DND-41 (cell line): ENCODE measurements at regions not wholly inside any gene's neighbourhood (a gene's known extent, or its start where the extent isn't known, plus 50 kb on each side); places are given as distances from the start of the nearest gene placed in this dataset.

Experiments used
- EZH2 ChIP-seq: IDR thresholded peaks from 3 replicates; pipeline ENCODE4 v1.6.1; 2012; ENCODE audit warnings: borderline replicate concordance, low read depth, mild to moderate bottlenecking, moderate library complexity, low read length, inconsistent platforms; ENCODE audit not compliant: severe bottlenecking
- TF ChIP-seq, protein P1 (sequence below): IDR thresholded peaks from 2 replicates; pipeline ENCODE4 v1.5.1; 2012; ENCODE audit warnings: borderline replicate concordance, low read length, moderate library complexity, mild to moderate bottlenecking; ENCODE audit not compliant: poor library complexity, severe bottlenecking; ENCODE audit errors: extremely low read depth

- TF ChIP-seq, protein P1, sequence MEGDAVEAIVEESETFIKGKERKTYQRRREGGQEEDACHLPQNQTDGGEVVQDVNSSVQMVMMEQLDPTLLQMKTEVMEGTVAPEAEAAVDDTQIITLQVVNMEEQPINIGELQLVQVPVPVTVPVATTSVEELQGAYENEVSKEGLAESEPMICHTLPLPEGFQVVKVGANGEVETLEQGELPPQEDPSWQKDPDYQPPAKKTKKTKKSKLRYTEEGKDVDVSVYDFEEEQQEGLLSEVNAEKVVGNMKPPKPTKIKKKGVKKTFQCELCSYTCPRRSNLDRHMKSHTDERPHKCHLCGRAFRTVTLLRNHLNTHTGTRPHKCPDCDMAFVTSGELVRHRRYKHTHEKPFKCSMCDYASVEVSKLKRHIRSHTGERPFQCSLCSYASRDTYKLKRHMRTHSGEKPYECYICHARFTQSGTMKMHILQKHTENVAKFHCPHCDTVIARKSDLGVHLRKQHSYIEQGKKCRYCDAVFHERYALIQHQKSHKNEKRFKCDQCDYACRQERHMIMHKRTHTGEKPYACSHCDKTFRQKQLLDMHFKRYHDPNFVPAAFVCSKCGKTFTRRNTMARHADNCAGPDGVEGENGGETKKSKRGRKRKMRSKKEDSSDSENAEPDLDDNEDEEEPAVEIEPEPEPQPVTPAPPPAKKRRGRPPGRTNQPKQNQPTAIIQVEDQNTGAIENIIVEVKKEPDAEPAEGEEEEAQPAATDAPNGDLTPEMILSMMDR = no peak
- TF ChIP-seq EZH2 = no peak
Measured at GRCh38 chr13:80249516-80250212, 91.3 kb downstream of the SPRY2 start.
